Stimulated activated naive B cell treated with anti-CD40 and anti-IgM and Interleukin-4, amounts not matched to agents 10 μg/mL and 1 μg/mL and 100 μg/mL, for 72 hours (primary cell): ENCODE measurements at regions not wholly inside any gene's neighbourhood (a gene's known extent, or its start where the extent isn't known, plus 50 kb on each side); places are given as distances from the start of the nearest gene placed in this dataset.

Experiments
- ATAC-seq, 2 donors: fragments of 150-1000 bp; cut with Tn5 transposase; replicated peaks; 2 replicates each; pipeline ENCODE4 v1.10.0; 2021; ENCODE audit warnings: moderate library complexity in 1 of 2
- DNase-seq: peaks from one replicate; pipeline ENCODE4 v3.0.0; 2021
- H3K27ac Mint-ChIP-seq: one replicate; pipeline ENCODE4 v1.8.0; 2022; ENCODE audit warnings: mild to moderate bottlenecking, mixed read lengths
- H3K27me3 Mint-ChIP-seq, 2 donors: one replicate each; pipeline ENCODE4 v1.8.0; 2022; ENCODE audit warnings: mixed read lengths in 2 of 2
- H3K36me3 Mint-ChIP-seq, 2 donors: one replicate each; pipeline ENCODE4 v1.8.0; 2022; ENCODE audit warnings: mixed read lengths in 2 of 2, mild to moderate bottlenecking in 1 of 2
- H3K4me1 Mint-ChIP-seq, 2 donors: one replicate each; pipeline ENCODE4 v1.8.0; 2022; ENCODE audit warnings: mixed read lengths in 2 of 2, mild to moderate bottlenecking in 1 of 2
- H3K4me3 Mint-ChIP-seq, 2 donors: one replicate each; pipeline ENCODE4 v1.8.0; 2022; ENCODE audit warnings: mild to moderate bottlenecking in 2 of 2, mixed read lengths in 2 of 2, moderate library complexity in 1 of 2
- H3K9me3 Mint-ChIP-seq, 2 donors: one replicate each; pipeline ENCODE4 v1.8.0; 2022; ENCODE audit warnings: mixed read lengths in 2 of 2, mild to moderate bottlenecking in 1 of 2

DNA sequence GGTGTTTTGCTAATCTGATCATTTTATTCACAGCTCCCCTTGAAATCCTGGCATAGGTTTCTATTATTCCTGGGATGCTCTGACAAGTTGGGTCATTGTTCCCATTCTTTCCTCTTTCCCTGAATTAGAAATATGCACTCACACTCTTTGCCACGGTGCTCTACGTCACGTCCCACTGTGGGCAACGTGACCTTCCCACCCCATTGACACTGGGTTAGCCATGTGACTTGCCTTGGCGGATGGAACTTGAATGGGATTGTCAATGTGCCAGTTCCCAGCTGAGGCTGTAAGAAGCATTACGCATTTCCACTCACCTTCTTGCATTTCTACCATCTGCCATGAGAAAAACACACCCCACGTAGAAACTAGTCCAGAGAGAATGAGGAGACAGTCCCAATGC, 492.4 kb downstream of the SHISA9 start:
- H3K4me1 Mint-ChIP-seq: peaks cover 14 to 29% of the 10 kb centered on the region in 2 donors
- ATAC-seq (no peak), DNase-seq (no peak)
- no peaks in the 10 kb centered on the region for H3K36me3 Mint-ChIP-seq
- peak overlapping the region; percentile 51 for H3K27ac Mint-ChIP-seq
- no peak overlapping the region for H3K4me3 Mint-ChIP-seq
- H3K27me3 Mint-ChIP-seq: no peaks in the 10 kb centered on the region
- no peaks in the 10 kb centered on the region for H3K9me3 Mint-ChIP-seq

DNA sequence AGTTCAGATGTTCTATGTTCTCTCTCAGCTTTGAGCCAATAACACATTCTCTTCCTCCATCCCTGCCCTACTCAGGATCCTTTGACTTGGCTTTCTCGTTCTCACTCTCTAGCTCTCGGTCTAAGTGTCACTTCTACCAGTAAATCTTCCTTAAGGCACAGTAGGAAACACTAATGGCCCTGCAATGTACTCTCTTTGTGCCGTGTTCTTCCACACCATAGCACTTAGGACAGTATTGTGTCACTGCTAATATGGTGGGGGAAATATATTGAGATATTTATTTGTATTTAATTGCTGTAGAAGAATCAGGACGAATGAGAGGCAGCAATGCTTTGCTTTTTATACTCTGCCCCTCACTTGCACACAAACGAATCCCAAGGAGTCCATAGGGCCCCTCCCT, 493.1 kb downstream of the SHISA9 start:
- H3K4me3 Mint-ChIP-seq: no peak overlapping the region

DNA sequence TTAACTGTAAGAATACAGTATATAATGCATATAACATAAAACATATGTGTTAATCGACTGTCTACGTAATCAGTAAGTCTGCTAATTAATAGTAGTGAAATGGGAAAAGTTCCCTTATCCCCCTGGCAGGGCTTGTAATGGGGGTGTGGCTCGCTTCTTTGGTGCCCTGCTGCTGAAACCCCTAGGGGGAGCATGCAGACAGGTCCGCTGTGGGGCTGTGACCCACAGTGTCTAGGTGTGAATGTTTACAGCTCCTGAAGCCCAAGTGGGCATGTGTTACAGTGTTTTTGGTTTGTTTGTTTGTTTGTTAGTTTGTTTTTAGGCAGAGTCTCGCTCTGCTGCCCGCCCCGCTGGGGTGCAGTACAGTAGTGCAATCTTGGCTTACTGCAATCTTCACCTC, 495.7 kb downstream of the SHISA9 start:
- Mint-ChIP-seq H3K9me3 (peaks cover 0 to 5% of the 10 kb centered on the region in 2 donors), H3K36me3 (no peaks in the 10 kb centered on the region), H3K27ac (no peak overlapping the region), H3K27me3 (no peaks in the 10 kb centered on the region), H3K4me3 (no peak overlapping the region), H3K4me1 (no peaks in the 10 kb centered on the region)
- DNase-seq: no peak
- ATAC-seq: no peak

More for the DNA sequence above, 493.1 kb downstream of the SHISA9 start:
- H3K9me3 Mint-ChIP-seq: no peaks in the 10 kb centered on the region
- H3K4me1 Mint-ChIP-seq: peaks cover 11 to 23% of the 10 kb centered on the region in 2 donors
- DNase-seq: no peak
- no peaks in the 10 kb centered on the region for H3K36me3 Mint-ChIP-seq
- no peaks in the 10 kb centered on the region for H3K27me3 Mint-ChIP-seq
- ATAC-seq: no peak
- H3K27ac Mint-ChIP-seq: no peak overlapping the region

- no peak overlapping the region for H3K27ac Mint-ChIP-seq
- H3K36me3 Mint-ChIP-seq: no peaks in the 10 kb centered on the region
- DNase-seq (no peak), ATAC-seq (no peak)
- no peaks in the 10 kb centered on the region for H3K4me1 Mint-ChIP-seq
- H3K9me3 Mint-ChIP-seq: peaks cover 6 to 9% of the 10 kb centered on the region in 2 donors
- H3K4me3 Mint-ChIP-seq: no peak overlapping the region
- no peaks in the 10 kb centered on the region for H3K27me3 Mint-ChIP-seq
Measured at GRCh38 chr16:13401641-13402040, 500.2 kb downstream of the SHISA9 start.

DNA sequence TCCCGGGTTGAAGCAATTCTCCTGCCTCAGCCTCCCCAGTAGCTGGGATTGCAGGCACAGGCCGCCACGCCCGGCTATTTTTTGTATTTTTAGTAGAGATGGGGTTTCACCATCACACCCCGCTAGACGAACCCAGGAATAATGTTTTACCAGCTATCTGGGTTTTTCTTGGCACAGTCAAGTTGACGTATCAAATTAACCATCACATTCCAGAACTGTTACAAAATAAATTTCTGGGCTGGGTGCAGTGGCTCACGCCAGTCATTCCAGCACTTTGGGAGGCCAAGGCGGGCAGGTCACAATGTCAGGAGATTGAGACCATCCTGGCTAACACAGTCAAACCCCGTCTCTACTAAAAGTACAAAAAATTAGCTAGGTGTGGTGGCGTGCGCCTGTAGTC, 501.2 kb downstream of the SHISA9 start:
- Mint-ChIP-seq H3K4me3 (no peak overlapping the region), H3K36me3 (no peaks in the 10 kb centered on the region), H3K9me3 (peaks cover 6 to 9% of the 10 kb centered on the region in 2 donors), H3K27me3 (no peaks in the 10 kb centered on the region), H3K4me1 (no peaks in the 10 kb centered on the region), H3K27ac (no peak overlapping the region)
- no peak for ATAC-seq
- DNase-seq: no peak

- peaks cover 6 to 9% of the 10 kb centered on the region in 2 donors for H3K9me3 Mint-ChIP-seq
- no peak overlapping the region for H3K4me3 Mint-ChIP-seq
- H3K36me3 Mint-ChIP-seq: no peaks in the 10 kb centered on the region
- H3K27me3 Mint-ChIP-seq: no peaks in the 10 kb centered on the region
- DNase-seq (no peak), ATAC-seq (no peak)
- no peak overlapping the region for H3K27ac Mint-ChIP-seq
- H3K4me1 Mint-ChIP-seq: no peaks in the 10 kb centered on the region
Measured at GRCh38 chr16:13403326-13403725, 501.9 kb downstream of the SHISA9 start.

- H3K27me3 Mint-ChIP-seq: no peaks in the 10 kb centered on the region
- DNase-seq (no peak), ATAC-seq (peak in 1 of 2 donors; percentile 27)
- peaks cover 0 to 4% of the 10 kb centered on the region in 2 donors for H3K4me1 Mint-ChIP-seq
- no peak overlapping the region for H3K27ac Mint-ChIP-seq
- H3K9me3 Mint-ChIP-seq: peaks cover 3 to 5% of the 10 kb centered on the region in 2 donors
- H3K4me3 Mint-ChIP-seq: no peak overlapping the region
- no peaks in the 10 kb centered on the region for H3K36me3 Mint-ChIP-seq
Measured at GRCh38 chr16:13414154-13414553, 505.8 kb upstream of the ERCC4 start.

- Mint-ChIP-seq H3K36me3 (no peaks in the 10 kb centered on the region), H3K4me1 (peaks cover 0 to 2% of the 10 kb centered on the region in 2 donors), H3K27ac (no peak overlapping the region), H3K27me3 (no peaks in the 10 kb centered on the region), H3K9me3 (peaks cover 3 to 6% of the 10 kb centered on the region in 2 donors), H3K4me3 (no peak overlapping the region)
- no peak for DNase-seq
- ATAC-seq: no peak
Measured at GRCh38 chr16:13419589-13419988, 500.4 kb upstream of the ERCC4 start.

DNA sequence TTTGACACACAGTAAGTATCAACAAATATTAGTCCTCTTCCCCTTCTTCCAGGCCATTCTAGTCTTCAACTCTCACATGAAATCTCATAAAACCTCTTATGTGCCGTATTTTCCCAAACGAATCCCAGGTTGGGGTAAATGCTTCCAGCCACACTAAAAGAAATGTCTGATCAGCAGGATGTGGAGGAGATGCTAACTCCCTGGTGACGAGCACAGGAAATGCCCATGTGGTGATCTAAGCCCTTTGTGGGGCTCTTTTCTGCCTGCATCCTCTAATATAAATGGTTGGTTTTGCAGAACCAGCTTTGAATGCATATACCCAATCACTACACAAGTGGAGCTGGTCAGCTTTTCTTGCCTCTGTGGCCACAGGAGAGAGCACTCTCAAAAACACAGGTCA, 498.2 kb upstream of the ERCC4 start:
- Mint-ChIP-seq H3K4me1 (peaks cover 10 to 14% of the 10 kb centered on the region in 2 donors), H3K36me3 (no peaks in the 10 kb centered on the region), H3K4me3 (no peak overlapping the region), H3K27me3 (no peaks in the 10 kb centered on the region), H3K27ac (peak overlapping the region; percentile 22), H3K9me3 (peaks cover 0 to 1% of the 10 kb centered on the region in 2 donors)
- ATAC-seq: no peak
- DNase-seq: no peak

DNA sequence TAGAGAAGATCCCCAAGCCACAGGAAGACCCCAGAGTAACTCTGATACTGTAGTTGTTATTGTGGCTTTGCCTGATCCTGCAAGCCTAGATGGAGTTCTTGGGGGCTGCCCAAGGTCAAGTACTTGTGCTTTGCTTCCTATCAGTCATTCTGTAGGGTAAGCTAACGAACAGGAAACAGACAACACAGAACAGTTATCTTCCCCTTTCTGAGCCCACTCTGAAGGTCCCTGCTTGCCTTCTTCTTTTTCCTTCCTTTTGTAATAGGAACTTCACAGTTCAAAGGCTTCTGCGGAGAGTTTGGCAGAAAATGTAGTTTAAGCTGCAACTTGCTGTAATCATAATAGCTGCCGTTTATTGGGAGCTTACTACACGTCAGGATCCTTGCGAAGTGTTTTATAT, 494.1 kb upstream of the ERCC4 start:
- H3K9me3 Mint-ChIP-seq: peaks cover 0 to 1% of the 10 kb centered on the region in 2 donors
- H3K4me1 Mint-ChIP-seq: peaks cover 10 to 14% of the 10 kb centered on the region in 2 donors
- DNase-seq: no peak
- H3K27ac Mint-ChIP-seq: no peak overlapping the region
- no peaks in the 10 kb centered on the region for H3K27me3 Mint-ChIP-seq
- no peaks in the 10 kb centered on the region for H3K36me3 Mint-ChIP-seq
- no peak overlapping the region for H3K4me3 Mint-ChIP-seq
- peak; percentile 41 to 58 for ATAC-seq

DNA sequence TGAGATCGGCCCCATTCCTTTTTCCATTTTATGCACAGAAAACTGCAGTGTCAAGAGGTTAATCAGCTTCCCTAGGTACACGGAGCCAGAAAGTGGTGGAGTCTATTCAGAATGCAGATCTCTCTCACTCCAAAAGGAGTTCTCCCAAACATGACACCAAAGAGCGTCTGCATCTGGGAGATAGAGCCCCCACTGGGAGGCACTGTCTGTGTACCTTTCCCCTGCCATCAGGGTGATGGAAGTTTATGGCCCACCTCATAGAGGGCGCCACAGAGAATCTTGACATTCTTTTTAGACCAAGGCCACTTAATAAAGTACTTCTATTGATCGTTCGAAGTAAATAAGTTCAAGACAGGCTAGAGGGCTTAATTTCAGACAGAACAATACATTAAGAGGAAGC, 493.7 kb upstream of the ERCC4 start:
- Mint-ChIP-seq H3K27ac (no peak overlapping the region), H3K36me3 (no peaks in the 10 kb centered on the region), H3K9me3 (peaks cover 0 to 1% of the 10 kb centered on the region in 2 donors), H3K4me1 (peaks cover 10 to 14% of the 10 kb centered on the region in 2 donors), H3K27me3 (no peaks in the 10 kb centered on the region), H3K4me3 (no peak overlapping the region)
- ATAC-seq: peak; percentile 56 to 60
- DNase-seq: no peak

DNA sequence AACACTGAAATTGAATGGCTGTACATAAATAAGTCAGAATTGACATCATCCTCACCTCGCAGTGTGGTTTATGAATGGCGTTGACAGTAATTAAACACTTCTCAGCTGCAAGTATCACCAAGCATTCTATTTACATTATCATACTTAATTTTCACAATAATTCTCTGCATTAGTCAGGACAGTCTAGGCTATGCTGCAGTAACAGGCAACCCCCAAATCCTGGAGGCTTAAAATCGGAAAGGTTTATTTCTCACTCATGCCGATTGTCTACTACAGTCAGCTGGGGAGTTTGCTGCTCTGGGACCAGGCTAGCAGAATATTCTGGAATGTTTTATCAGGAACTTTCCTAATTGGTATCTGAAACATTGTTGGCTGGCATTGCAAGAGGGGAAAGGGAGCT, 493.2 kb upstream of the ERCC4 start:
- no peaks in the 10 kb centered on the region for H3K27me3 Mint-ChIP-seq
- no peak overlapping the region for H3K27ac Mint-ChIP-seq
- peaks cover 9 to 14% of the 10 kb centered on the region in 2 donors for H3K4me1 Mint-ChIP-seq
- ATAC-seq (no peak), DNase-seq (no peak)
- no peaks in the 10 kb centered on the region for H3K36me3 Mint-ChIP-seq
- no peak overlapping the region for H3K4me3 Mint-ChIP-seq
- H3K9me3 Mint-ChIP-seq: peaks cover 0 to 1% of the 10 kb centered on the region in 2 donors

DNA sequence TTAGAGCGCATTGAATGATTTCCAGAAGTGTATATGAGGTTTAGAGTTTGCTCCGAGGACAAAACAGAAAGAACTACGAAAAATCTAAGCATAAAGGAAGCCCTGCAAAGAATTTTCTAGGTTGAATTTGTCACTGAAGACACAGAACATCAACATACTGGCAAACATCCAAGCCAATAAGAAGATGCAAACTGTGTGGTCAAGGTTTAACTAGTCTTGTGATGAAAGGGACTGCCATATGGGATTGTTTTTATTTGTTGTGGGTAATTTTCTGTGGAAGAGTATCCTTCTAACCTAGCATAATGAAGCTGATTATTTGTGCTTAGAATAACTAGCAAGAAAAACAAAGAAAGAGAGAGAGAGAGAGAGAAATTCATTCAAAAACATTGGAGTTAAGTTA, 492.0 kb upstream of the ERCC4 start:
- ATAC-seq: no peak
- Mint-ChIP-seq H3K4me3 (no peak overlapping the region), H3K36me3 (no peaks in the 10 kb centered on the region), H3K4me1 (peaks cover 9 to 14% of the 10 kb centered on the region in 2 donors), H3K9me3 (peaks cover 0 to 1% of the 10 kb centered on the region in 2 donors), H3K27ac (no peak overlapping the region), H3K27me3 (no peaks in the 10 kb centered on the region)
- DNase-seq: no peak

DNA sequence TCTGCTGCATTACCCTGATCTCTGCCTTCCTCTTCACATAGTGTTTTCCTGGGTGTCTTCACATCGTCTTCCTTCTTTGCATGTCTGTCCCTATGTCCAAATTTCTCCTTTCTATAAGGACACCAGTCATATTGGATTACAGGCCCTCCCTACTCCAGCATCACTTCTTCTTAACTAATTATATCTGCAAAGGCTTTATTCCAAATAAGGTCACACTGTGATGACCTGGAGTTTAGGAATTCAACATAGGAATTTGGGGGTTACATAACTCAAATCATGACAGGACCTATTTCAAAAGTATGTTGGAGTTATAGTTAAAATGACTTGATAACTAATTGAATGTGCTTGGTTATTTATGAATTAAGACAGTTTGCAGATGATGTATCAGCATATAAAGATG, 490.5 kb upstream of the ERCC4 start:
- no peak overlapping the region for H3K4me3 Mint-ChIP-seq
- H3K27me3 Mint-ChIP-seq: no peaks in the 10 kb centered on the region
- no peaks in the 10 kb centered on the region for H3K36me3 Mint-ChIP-seq
- no peak overlapping the region for H3K27ac Mint-ChIP-seq
- no peak for DNase-seq
- no peak for ATAC-seq
- peaks cover 9 to 14% of the 10 kb centered on the region in 2 donors for H3K4me1 Mint-ChIP-seq
- no peaks in the 10 kb centered on the region for H3K9me3 Mint-ChIP-seq

DNA sequence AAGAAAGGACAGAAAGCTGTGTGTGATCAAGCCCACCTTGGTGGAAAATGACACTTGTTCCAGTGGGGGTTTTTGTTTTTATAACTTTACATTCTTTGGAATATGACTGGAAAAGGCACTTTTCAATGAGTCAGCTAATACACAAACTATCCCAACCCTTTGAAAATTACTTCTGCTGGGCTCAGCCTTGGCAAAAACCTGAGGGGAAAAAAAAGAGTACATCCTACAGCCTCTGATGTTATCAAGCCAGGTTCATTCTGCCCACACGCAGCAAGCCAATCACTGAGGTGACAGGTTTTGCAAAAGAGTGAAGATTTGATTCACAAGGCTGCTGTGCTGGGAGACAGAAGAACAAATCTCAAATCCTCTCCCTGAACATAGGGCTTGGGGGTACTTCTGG, 484.5 kb upstream of the ERCC4 start:
- H3K4me3 Mint-ChIP-seq: no peak overlapping the region
- DNase-seq (no peak), ATAC-seq (no peak)
- no peaks in the 10 kb centered on the region for H3K27me3 Mint-ChIP-seq
- H3K27ac Mint-ChIP-seq: no peak overlapping the region
- peaks cover 4 to 7% of the 10 kb centered on the region in 2 donors for H3K9me3 Mint-ChIP-seq
- H3K4me1 Mint-ChIP-seq: peaks cover 17 to 28% of the 10 kb centered on the region in 2 donors
- no peaks in the 10 kb centered on the region for H3K36me3 Mint-ChIP-seq
